ENCODE measurements at regions not wholly inside any gene's neighbourhood (a gene's known extent, or its start where the extent isn't known, plus 50 kb on each side); places are given as distances from the start of the nearest gene placed in this dataset.

DNA sequence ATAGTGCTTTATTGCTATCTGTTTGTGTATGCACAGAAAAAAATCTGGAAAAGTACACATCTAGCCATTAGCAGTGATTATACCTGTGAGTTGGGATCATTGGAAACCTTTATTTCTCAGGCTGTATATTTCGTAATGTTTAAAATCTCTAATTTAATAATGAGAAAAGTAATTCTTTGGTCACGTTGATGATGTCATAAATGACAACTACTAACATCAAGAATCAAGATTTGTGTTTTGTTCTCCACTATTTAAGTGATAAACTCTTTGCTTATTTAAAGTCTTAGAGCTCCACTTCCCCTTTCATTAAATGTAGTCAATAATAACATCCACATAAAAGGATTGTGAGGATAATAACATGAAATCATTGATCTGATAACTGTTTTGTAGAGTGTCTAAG lies 126.2 kb downstream of the TMA16 start:
- TF ChIP-seq CTCF (IDR thresholded peaks at IDR 0.05; ENCODE audit: insufficient read depth, low read depth, low read length, missing control alignments): no peak
- DNase-seq (ENCODE audit: low read depth): no peak
- no peak overlapping the region for H3K4me3 ChIP-seq (ENCODE audit: low read length)

DNA sequence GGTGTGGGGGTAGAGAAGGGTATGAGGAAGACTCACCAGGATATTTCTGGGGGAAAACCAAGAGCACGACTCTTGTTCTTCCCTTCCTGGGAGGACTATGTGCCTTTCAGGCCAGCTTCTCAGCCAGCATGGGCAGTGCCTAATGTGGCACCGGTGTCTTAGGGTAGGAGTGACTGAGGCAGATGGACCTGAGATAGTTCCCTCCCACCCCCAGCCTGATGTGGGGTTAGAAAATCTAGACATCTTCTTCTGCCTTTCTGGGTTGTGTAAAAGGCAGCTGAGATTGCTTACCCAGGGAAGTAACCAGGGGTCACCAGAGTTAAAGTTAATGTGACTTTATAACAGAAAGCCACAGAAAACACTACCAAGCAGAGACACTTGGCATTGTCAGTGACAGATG lies 127.3 kb downstream of the TMA16 start:
- no peak overlapping the region for H3K4me3 ChIP-seq (ENCODE audit: low read length)
- DNase-seq (ENCODE audit: low read depth): no peak
- no peak for TF ChIP-seq CTCF (IDR thresholded peaks at IDR 0.05; ENCODE audit: insufficient read depth, low read depth, low read length, missing control alignments)

DNA sequence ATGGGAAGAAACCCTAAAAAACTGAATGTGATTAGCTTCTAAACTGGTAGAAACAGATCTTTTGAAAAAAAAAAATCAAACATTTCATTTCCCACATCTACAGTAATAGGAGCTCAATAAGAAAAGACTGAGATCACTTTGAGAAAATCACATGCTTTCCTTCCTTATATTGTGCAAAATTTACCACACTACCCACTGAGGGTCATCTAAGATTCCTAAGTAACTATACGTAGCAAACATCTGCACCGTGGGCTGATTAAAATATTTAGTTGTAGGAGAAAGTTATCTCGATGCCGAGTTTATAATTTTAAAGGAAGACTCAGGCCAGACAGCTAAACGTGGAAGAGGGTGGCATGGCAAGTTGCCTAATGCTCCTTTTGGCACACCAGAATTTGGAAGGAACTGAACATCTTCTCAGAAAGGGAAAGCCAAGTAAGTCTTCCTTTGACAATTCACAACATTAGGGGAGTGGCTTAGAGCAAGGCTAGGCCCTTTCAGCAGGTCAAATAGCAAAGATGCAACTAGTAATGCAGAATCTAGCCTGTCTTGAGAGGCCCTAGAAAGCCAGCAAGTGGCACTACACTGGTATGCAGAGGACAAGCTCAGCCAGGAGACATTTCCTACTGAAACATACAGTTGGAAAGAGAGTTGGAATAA lies 128.0 kb downstream of the TMA16 start:
- no peak for TF ChIP-seq CTCF (IDR thresholded peaks at IDR 0.05; ENCODE audit: insufficient read depth, low read depth, low read length, missing control alignments)

DNA sequence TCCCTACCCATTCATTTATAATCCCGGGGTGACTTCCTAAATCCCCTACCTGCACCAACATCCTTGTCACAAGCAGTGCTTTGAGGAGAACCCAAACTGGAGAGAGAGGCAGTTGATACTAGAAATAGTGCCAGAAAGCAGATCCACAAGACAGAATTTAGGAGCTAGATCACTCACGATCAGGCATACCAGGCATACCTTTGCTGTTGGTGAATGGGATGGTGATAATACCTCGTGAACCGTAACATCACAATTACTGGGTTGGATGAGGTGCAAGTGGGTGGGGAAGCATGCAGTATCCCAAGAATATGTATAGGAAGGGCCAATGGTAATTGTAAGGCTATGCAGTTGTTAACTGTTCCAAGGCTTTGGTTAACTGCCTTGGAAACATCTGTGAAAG lies 129.3 kb downstream of the TMA16 start:
- H3K4me3 ChIP-seq (ENCODE audit: low read length): no peak overlapping the region
- no peak for DNase-seq (ENCODE audit: low read depth)
- no peak for TF ChIP-seq CTCF (IDR thresholded peaks at IDR 0.05; ENCODE audit: insufficient read depth, low read depth, low read length, missing control alignments)

More for the DNA sequence above, 128.0 kb downstream of the TMA16 start:
- no peak for DNase-seq (ENCODE audit: low read depth)
- no peak overlapping the region for H3K4me3 ChIP-seq (ENCODE audit: low read length)

DNA sequence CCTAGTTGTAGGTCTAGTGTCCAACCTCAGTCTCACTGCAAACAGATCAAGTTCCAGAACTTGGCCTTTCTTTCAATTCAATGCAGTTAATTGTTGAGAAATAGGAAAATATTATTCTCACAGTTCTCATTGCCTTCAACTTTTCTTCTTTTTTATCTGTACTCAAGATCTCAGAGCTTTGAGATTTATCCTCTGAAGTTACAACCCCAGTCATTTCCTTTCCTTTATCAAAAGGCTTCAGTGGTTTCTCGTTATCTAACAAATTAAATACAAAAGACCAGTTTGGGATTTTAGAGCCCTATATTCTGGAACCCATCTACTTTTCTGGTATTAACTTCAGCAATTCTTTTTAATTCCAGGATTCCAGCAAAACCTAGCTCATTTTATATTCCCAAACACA lies 130.2 kb downstream of the TMA16 start:
- DNase-seq (ENCODE audit: low read depth): no peak
- no peak for TF ChIP-seq CTCF (IDR thresholded peaks at IDR 0.05; ENCODE audit: insufficient read depth, low read depth, low read length, missing control alignments)

DNA sequence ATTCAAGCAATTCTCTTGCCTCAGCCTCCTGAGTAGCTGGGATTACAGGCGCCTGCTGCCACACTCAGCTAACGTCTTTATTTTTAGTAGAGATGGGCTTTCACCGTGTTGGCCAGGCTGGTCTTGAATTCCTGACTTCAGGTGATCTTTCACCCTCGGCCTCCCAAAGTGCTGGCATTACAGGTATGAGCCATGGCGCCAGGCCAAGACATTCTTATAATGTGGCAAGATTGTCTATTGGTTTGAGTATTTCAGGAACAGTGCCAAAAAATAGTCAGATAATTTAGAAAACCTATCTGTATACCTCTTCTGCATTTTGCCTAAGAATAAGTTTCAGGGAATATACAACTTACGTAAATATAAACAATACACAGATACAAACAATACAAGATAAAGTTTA lies 136.8 kb downstream of the TMA16 start:
- no peak for TF ChIP-seq CTCF (IDR thresholded peaks at IDR 0.05; ENCODE audit: insufficient read depth, low read depth, low read length, missing control alignments)
- H3K4me3 ChIP-seq (ENCODE audit: low read length): no peak overlapping the region
- no peak for DNase-seq (ENCODE audit: low read depth)

More for the DNA sequence above, 130.2 kb downstream of the TMA16 start:
- no peak overlapping the region for H3K4me3 ChIP-seq (ENCODE audit: low read length)

- no peak overlapping the region for H3K4me3 ChIP-seq (ENCODE audit: low read length)
- TF ChIP-seq CTCF (IDR thresholded peaks at IDR 0.05; ENCODE audit: insufficient read depth, low read depth, low read length, missing control alignments): no peak
- DNase-seq (ENCODE audit: low read depth): no peak
These were observed 144.4 kb downstream of the TMA16 start for GRCh38 chr4:163638909-163639308.
